Mucosa of rectum (tissue), 2 donors: ENCODE measurements at regions not wholly inside any gene's neighbourhood (a gene's known extent, or its start where the extent isn't known, plus 50 kb on each side); places are given as distances from the start of the nearest gene placed in this dataset.
"Not testable (repeated sequence)": the region's sequence is repeated elsewhere in the genome, so short reads cannot be mapped to it uniquely, and the experiment has no call there.

Experiments used
- H3K27ac ChIP-seq, 2 donors: one replicate each; pipeline ENCODE4 v1.7.0; 2013; ENCODE audit warnings: inconsistent platforms in 2 of 2, low read depth in 2 of 2, low read length in 2 of 2
- H3K27me3 ChIP-seq, 2 donors: one replicate each; pipeline ENCODE4 v1.7.0; 2013; ENCODE audit warnings: low read length in 2 of 2; ENCODE audit not compliant: control insufficient read depth in 2 of 2, insufficient read depth in 2 of 2
- H3K36me3 ChIP-seq, 2 donors: one replicate each; pipeline ENCODE4 v1.7.0; 2013; ENCODE audit warnings: low read length in 2 of 2; ENCODE audit not compliant: control insufficient read depth in 2 of 2, insufficient read depth in 2 of 2
- H3K4me1 ChIP-seq, 2 donors: one replicate each; pipeline ENCODE4 v1.7.0; 2013; ENCODE audit warnings: low read length in 2 of 2, mild to moderate bottlenecking in 1 of 2; ENCODE audit not compliant: control insufficient read depth in 2 of 2, insufficient read depth in 2 of 2
- H3K4me3 ChIP-seq, 2 donors: one replicate each; pipeline ENCODE4 v1.7.0; 2013; ENCODE audit warnings: low read length in 2 of 2
- H3K9ac ChIP-seq, 2 donors: one replicate each; pipeline ENCODE4 v1.7.0; 2013; ENCODE audit warnings: low read length in 2 of 2, low read depth in 1 of 2, mild to moderate bottlenecking in 1 of 2
- H3K9me3 ChIP-seq, 2 donors: one replicate each; pipeline ENCODE4 v1.7.0; 2013; ENCODE audit warnings: low read length in 2 of 2; ENCODE audit not compliant: control insufficient read depth in 2 of 2
- donor health status: healthy.
- donor health status: Normal muscosa, but diverticular disease.

GRCh38 chr2:216934623-216935022 lies 74.8 kb upstream of the TNP1 start:
- Histone ChIP-seq H3K9me3 (no peaks in the 10 kb centered on the region), H3K27me3 (no peaks in the 10 kb centered on the region), H3K4me3 (no peak overlapping the region), H3K36me3 (no peaks in the 10 kb centered on the region), H3K27ac (no peak overlapping the region), H3K4me1 (no peaks in the 10 kb centered on the region), H3K9ac (no peak overlapping the region)

GRCh38 chr2:216934151-216934550 lies 74.3 kb upstream of the TNP1 start:
- H3K27ac ChIP-seq = no peak overlapping the region

GRCh38 chr2:216932863-216933548 lies 73.1 kb upstream of the TNP1 start:
- Histone ChIP-seq H3K36me3 (no peaks in the 10 kb centered on the region), H3K4me1 (no peaks in the 10 kb centered on the region), H3K9me3 (no peaks in the 10 kb centered on the region), H3K27ac (no peak overlapping the region), H3K4me3 (no peak overlapping the region), H3K27me3 (no peaks in the 10 kb centered on the region), H3K9ac (no peak overlapping the region)

More at GRCh38 chr2:216934151-216934550, 74.3 kb upstream of the TNP1 start:
- H3K9me3 ChIP-seq = no peaks in the 10 kb centered on the region
- H3K9ac ChIP-seq = no peak overlapping the region
- H3K36me3 ChIP-seq = no peaks in the 10 kb centered on the region
- H3K4me1 ChIP-seq = no peaks in the 10 kb centered on the region
- no peaks in the 10 kb centered on the region for H3K27me3 ChIP-seq
- no peak overlapping the region for H3K4me3 ChIP-seq

GRCh38 chr2:216932113-216932862 lies 72.4 kb upstream of the TNP1 start:
- Histone ChIP-seq H3K36me3 (no peaks in the 10 kb centered on the region), H3K4me3 (no peak overlapping the region), H3K9me3 (no peaks in the 10 kb centered on the region), H3K27ac (no peak overlapping the region), H3K9ac (no peak overlapping the region), H3K27me3 (no peaks in the 10 kb centered on the region), H3K4me1 (no peaks in the 10 kb centered on the region)

GRCh38 chr2:216930716-216931115 lies 70.9 kb upstream of the TNP1 start:
- H3K9me3 ChIP-seq = no peaks in the 10 kb centered on the region
- H3K4me3 ChIP-seq = no peak overlapping the region
- H3K4me1 ChIP-seq = no peaks in the 10 kb centered on the region
- no peaks in the 10 kb centered on the region for H3K36me3 ChIP-seq
- H3K27me3 ChIP-seq = no peaks in the 10 kb centered on the region
- H3K27ac ChIP-seq = no peak overlapping the region
- H3K9ac ChIP-seq = no peak overlapping the region

GRCh38 chr2:216929338-216929737 lies 69.5 kb upstream of the TNP1 start:
- not testable (repeated sequence) for H3K36me3 ChIP-seq, H3K27me3 ChIP-seq, H3K9ac ChIP-seq, H3K4me3 ChIP-seq, H3K4me1 ChIP-seq, H3K9me3 ChIP-seq, H3K27ac ChIP-seq

GRCh38 chr2:216927163-216927562 lies 67.3 kb upstream of the TNP1 start:
- no peaks in the 10 kb centered on the region for H3K36me3 ChIP-seq
- no peaks in the 10 kb centered on the region for H3K4me1 ChIP-seq
- H3K9me3 ChIP-seq = no peaks in the 10 kb centered on the region
- no peak overlapping the region for H3K9ac ChIP-seq
- H3K27me3 ChIP-seq = no peaks in the 10 kb centered on the region
- H3K27ac ChIP-seq = no peak overlapping the region
- no peak overlapping the region for H3K4me3 ChIP-seq

GRCh38 chr2:216925636-216926366 lies 65.9 kb upstream of the TNP1 start:
- H3K27me3 ChIP-seq = no peaks in the 10 kb centered on the region
- no peak overlapping the region for H3K4me3 ChIP-seq
- no peak overlapping the region for H3K9ac ChIP-seq
- H3K9me3 ChIP-seq = no peaks in the 10 kb centered on the region
- H3K4me1 ChIP-seq = no peaks in the 10 kb centered on the region
- H3K36me3 ChIP-seq = no peaks in the 10 kb centered on the region
- H3K27ac ChIP-seq = no peak overlapping the region

GRCh38 chr2:216925006-216925405 lies 65.1 kb upstream of the TNP1 start:
- no peaks in the 10 kb centered on the region for H3K27me3 ChIP-seq

GRCh38 chr2:216923706-216924105 lies 63.8 kb upstream of the TNP1 start:
- H3K4me1 ChIP-seq = no peaks in the 10 kb centered on the region
- no peak overlapping the region for H3K27ac ChIP-seq
- H3K4me3 ChIP-seq = no peak overlapping the region
- H3K9me3 ChIP-seq = no peaks in the 10 kb centered on the region
- no peaks in the 10 kb centered on the region for H3K36me3 ChIP-seq
- no peak overlapping the region for H3K9ac ChIP-seq
- H3K27me3 ChIP-seq = no peaks in the 10 kb centered on the region

More at GRCh38 chr2:216925006-216925405, 65.1 kb upstream of the TNP1 start:
- Histone ChIP-seq H3K9me3 (no peaks in the 10 kb centered on the region), H3K4me1 (no peaks in the 10 kb centered on the region), H3K9ac (no peak overlapping the region), H3K36me3 (no peaks in the 10 kb centered on the region), H3K4me3 (no peak overlapping the region), H3K27ac (no peak overlapping the region)
